ENCODE measurements at regions not wholly inside any gene's neighbourhood (a gene's known extent, or its start where the extent isn't known, plus 50 kb on each side); places are given as distances from the start of the nearest gene placed in this dataset.

- no peak for ATAC-seq
- Histone ChIP-seq H3K36me3 (no peaks in the 10 kb centered on the region), H3K27ac (no peak overlapping the region), H3K4me1 (no peaks in the 10 kb centered on the region), H3K27me3 (no peaks in the 10 kb centered on the region), H3K4me3 (no peak overlapping the region), H3K9me3 (no peaks in the 10 kb centered on the region)
- intact Hi-C loops (cut with DNase I; ENCODE audit: low total_unique reads) (no loop called here), in situ Hi-C loops (cut with MboI; ENCODE audit: low sequenced_read_pairs in 4 of 4) (no loop called here)
- TF ChIP-seq, protein P1, sequence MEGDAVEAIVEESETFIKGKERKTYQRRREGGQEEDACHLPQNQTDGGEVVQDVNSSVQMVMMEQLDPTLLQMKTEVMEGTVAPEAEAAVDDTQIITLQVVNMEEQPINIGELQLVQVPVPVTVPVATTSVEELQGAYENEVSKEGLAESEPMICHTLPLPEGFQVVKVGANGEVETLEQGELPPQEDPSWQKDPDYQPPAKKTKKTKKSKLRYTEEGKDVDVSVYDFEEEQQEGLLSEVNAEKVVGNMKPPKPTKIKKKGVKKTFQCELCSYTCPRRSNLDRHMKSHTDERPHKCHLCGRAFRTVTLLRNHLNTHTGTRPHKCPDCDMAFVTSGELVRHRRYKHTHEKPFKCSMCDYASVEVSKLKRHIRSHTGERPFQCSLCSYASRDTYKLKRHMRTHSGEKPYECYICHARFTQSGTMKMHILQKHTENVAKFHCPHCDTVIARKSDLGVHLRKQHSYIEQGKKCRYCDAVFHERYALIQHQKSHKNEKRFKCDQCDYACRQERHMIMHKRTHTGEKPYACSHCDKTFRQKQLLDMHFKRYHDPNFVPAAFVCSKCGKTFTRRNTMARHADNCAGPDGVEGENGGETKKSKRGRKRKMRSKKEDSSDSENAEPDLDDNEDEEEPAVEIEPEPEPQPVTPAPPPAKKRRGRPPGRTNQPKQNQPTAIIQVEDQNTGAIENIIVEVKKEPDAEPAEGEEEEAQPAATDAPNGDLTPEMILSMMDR (IDR thresholded peaks at IDR 0.05 in 4 of 5, conservative IDR thresholded peaks at IDR 0.05 in 1 of 5), result no peak
- TF ChIP-seq POLR2A (IDR thresholded peaks at IDR 0.05), result no peak
- no peak for DNase-seq
Observed at GRCh38 chr1:239725371-239725770, 339.0 kb downstream of the CHRM3 start.

DNA sequence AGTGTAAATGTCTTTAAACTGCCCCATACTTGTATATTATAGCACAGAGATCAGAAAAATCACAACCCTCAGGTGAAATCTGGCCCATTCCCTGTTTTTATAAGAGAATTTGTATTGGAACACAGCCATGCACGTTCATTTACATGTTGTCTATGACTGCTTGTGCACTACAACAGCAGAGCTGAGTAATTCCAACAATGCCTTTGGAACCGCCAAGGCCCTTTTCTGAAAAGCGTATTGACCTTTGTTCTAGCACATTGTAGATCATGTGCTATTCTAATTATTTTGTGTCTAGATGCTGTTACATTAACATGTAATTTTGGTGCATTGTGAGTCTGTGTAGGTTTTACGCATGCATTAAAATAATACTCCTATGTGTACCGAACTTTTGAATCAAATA lies 339.6 kb downstream of the CHRM3 start:
- no peaks in the 10 kb centered on the region for H3K27me3 ChIP-seq
- no peak overlapping the region for H3K27ac ChIP-seq
- H3K36me3 ChIP-seq, result no peaks in the 10 kb centered on the region
- in situ Hi-C loops (cut with MboI; ENCODE audit: low sequenced_read_pairs in 4 of 4) (no loop called here), intact Hi-C loops (cut with DNase I; ENCODE audit: low total_unique reads) (no loop called here)
- TF ChIP-seq, protein P1 (IDR thresholded peaks at IDR 0.05 in 4 of 5, conservative IDR thresholded peaks at IDR 0.05 in 1 of 5), result no peak
- no peak for TF ChIP-seq POLR2A (IDR thresholded peaks at IDR 0.05)
- ATAC-seq (no peak), DNase-seq (no peak)
- no peaks in the 10 kb centered on the region for H3K4me1 ChIP-seq
- no peaks in the 10 kb centered on the region for H3K9me3 ChIP-seq
- no peak overlapping the region for H3K4me3 ChIP-seq

- intact Hi-C loops (cut with DNase I; ENCODE audit: low total_unique reads), result no loop called here
- no peak for ATAC-seq
- no peaks in the 10 kb centered on the region for H3K27me3 ChIP-seq
- in situ Hi-C loops (cut with MboI; ENCODE audit: low sequenced_read_pairs in 4 of 4), result no loop called here
- DNase-seq, result no peak
- H3K4me1 ChIP-seq, result no peaks in the 10 kb centered on the region
- no peak overlapping the region for H3K4me3 ChIP-seq
- H3K9me3 ChIP-seq, result no peaks in the 10 kb centered on the region
- TF ChIP-seq POLR2A (IDR thresholded peaks at IDR 0.05), result no peak
- TF ChIP-seq, protein P1 (IDR thresholded peaks at IDR 0.05 in 4 of 5, conservative IDR thresholded peaks at IDR 0.05 in 1 of 5), result no peak
- no peak overlapping the region for H3K27ac ChIP-seq
- no peaks in the 10 kb centered on the region for H3K36me3 ChIP-seq
Observed at GRCh38 chr1:239730378-239730777, 344.0 kb downstream of the CHRM3 start.

DNA sequence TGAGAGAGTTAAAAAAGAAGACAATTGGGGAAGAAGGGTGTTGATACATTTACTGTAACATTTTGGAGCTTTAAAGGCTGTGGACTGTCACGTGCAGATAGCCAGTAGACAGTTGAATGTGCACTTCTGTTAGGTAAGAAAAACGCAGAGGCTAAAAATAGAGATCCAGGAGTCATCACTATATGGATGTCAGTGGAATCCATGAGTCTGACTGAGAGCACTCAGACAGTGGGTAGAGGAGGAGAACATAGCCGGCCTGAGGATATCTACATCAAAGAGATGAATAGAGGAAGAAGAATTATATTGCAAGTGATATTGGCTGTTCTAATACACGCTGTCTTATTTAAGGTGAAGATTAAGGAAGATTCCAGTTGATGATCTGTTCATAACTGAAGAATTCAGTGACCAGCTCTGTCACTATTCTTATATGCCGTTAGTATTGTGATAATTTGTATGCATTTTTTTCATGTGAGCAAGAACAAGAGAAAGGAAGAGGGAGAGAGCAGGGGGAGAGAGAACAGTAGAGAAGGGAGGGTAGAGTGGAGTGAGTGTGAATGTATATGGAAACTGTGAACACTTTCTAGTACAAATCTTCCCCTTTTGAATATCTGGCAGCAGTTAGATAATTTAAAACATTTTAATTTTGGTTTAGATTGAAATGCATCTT lies 344.8 kb downstream of the CHRM3 start:
- in situ Hi-C loops (cut with MboI; ENCODE audit: low sequenced_read_pairs in 4 of 4), result no loop called here

More for the DNA sequence above, 344.8 kb downstream of the CHRM3 start:
- TF ChIP-seq, protein P1 (IDR thresholded peaks at IDR 0.05 in 4 of 5, conservative IDR thresholded peaks at IDR 0.05 in 1 of 5), result no peak
- intact Hi-C loops (cut with DNase I; ENCODE audit: low total_unique reads), result no loop called here
- Histone ChIP-seq H3K4me1 (no peaks in the 10 kb centered on the region), H3K27ac (no peak overlapping the region), H3K27me3 (no peaks in the 10 kb centered on the region), H3K4me3 (no peak overlapping the region), H3K36me3 (no peaks in the 10 kb centered on the region), H3K9me3 (no peaks in the 10 kb centered on the region)
- no peak for ATAC-seq
- no peak for DNase-seq

Data from gastrocnemius medialis (tissue), 4 donors.